ENCODE measurements at regions not wholly inside any gene's neighbourhood (a gene's known extent, or its start where the extent isn't known, plus 50 kb on each side); places are given as distances from the start of the nearest gene placed in this dataset.
"Not testable (repeated sequence)": the region's sequence is repeated elsewhere in the genome, so short reads cannot be mapped to it uniquely, and the experiment has no call there.

- no peak for DNase-seq (ENCODE audit: low read depth)
These were observed 138.4 kb upstream of the LSM14A start for GRCh38 chr19:34033880-34034279.

GRCh38 chr19:34034318-34034846 is 137.9 kb upstream of the LSM14A start:
- DNase-seq (ENCODE audit: low read depth) = no peak

- DNase-seq (ENCODE audit: low read depth) = peak; percentile 55
These were observed 130.3 kb upstream of the LSM14A start for GRCh38 chr19:34041925-34042521.

GRCh38 chr19:34044021-34044420 is 128.3 kb upstream of the LSM14A start:
- no peak for DNase-seq (ENCODE audit: low read depth)

GRCh38 chr19:34049944-34050343 is 122.4 kb upstream of the LSM14A start:
- no peak for DNase-seq (ENCODE audit: low read depth)

GRCh38 chr19:34050430-34050829 is 121.9 kb upstream of the LSM14A start:
- not testable (repeated sequence) for DNase-seq (ENCODE audit: low read depth)

GRCh38 chr19:34051255-34051654 is 121.0 kb upstream of the LSM14A start:
- DNase-seq (ENCODE audit: low read depth) = no peak

GRCh38 chr19:34057155-34057554 is 115.1 kb upstream of the LSM14A start:
- DNase-seq (ENCODE audit: low read depth) = no peak

GRCh38 chr19:34066007-34066643 is 106.2 kb upstream of the LSM14A start:
- DNase-seq (ENCODE audit: low read depth) = no peak

GRCh38 chr19:34067861-34068271 is 104.4 kb upstream of the LSM14A start:
- DNase-seq (ENCODE audit: low read depth) = peak; percentile 69

- DNase-seq (ENCODE audit: low read depth) = peak; percentile 63
These were observed 96.6 kb upstream of the LSM14A start for GRCh38 chr19:34075661-34076091.

GRCh38 chr19:34082289-34083077 is 89.8 kb upstream of the LSM14A start:
- peak; percentile 58 for DNase-seq (ENCODE audit: low read depth)

GRCh38 chr19:34084396-34085145 is 87.7 kb upstream of the LSM14A start:
- DNase-seq (ENCODE audit: low read depth) = no peak

GRCh38 chr19:34085336-34085735 is 87.0 kb upstream of the LSM14A start:
- DNase-seq (ENCODE audit: low read depth) = no peak

- DNase-seq (ENCODE audit: low read depth) = peak; percentile 20
These were observed 84.0 kb upstream of the LSM14A start for GRCh38 chr19:34088292-34088691.

GRCh38 chr19:34089566-34089965 is 82.7 kb upstream of the LSM14A start:
- DNase-seq (ENCODE audit: low read depth) = no peak

GRCh38 chr19:34094960-34095359 is 77.3 kb upstream of the LSM14A start:
- DNase-seq (ENCODE audit: low read depth) = no peak

GRCh38 chr19:34095411-34095810 is 76.9 kb upstream of the LSM14A start:
- DNase-seq (ENCODE audit: low read depth) = not testable (repeated sequence)

GRCh38 chr19:34096020-34096915 is 76.0 kb upstream of the LSM14A start:
- DNase-seq (ENCODE audit: low read depth) = peak; percentile 61

- no peak for DNase-seq (ENCODE audit: low read depth)
These were observed 68.2 kb upstream of the LSM14A start for GRCh38 chr19:34104096-34104495.

- DNase-seq (ENCODE audit: low read depth) = no peak
These were observed 67.7 kb upstream of the LSM14A start for GRCh38 chr19:34104557-34104956.

Data from EH (cell line).